PC-3 (cell line): ENCODE measurements at regions not wholly inside any gene's neighbourhood (a gene's known extent, or its start where the extent isn't known, plus 50 kb on each side); places are given as distances from the start of the nearest gene placed in this dataset.

ENCODE experiments used
- ATAC-seq: fragments of 200-7000 bp; cut with Tn5 transposase; 2 replicates; pipeline ENCODE4 v1.9.1; 2020; ENCODE audit warnings: mild to moderate bottlenecking, moderate library complexity
- BruUV-seq: library from RNA; stranded (reverse); fragments of 400-500 nt; replicated peaks from 2 replicates; lab custom pipeline; 2021; lab: Mats Ljungman, UMichigan
- CTCF ChIA-PET: fragments of 300-600 bp; sonication (Branson Sonifier 250); formaldehyde crosslinking; loops from one replicate; lab custom pipeline; 2022; ENCODE audit warnings: antibody characterized with exemption; lab: Charles Lee
- POLR2A ChIA-PET: fragments of 300-600 bp; sonication (Branson Sonifier 250); formaldehyde crosslinking; loops from one replicate; lab custom pipeline; 2022; ENCODE audit warnings: antibody characterized with exemption; ENCODE audit not compliant: unreplicated experiment; lab: Charles Lee
- DNase-seq: peaks from one replicate; pipeline ENCODE4 v3.0.0-alpha.2; 2015
- H2AFZ ChIP-seq: fragments of 300-600 bp; sonication (generic); 2 replicates; pipeline ENCODE4 v1.6.0; 2016; ENCODE audit warnings: antibody characterized with exemption, low read length
- H3F3A ChIP-seq: fragments of 300-600 bp; sonication (generic); one replicate; pipeline ENCODE4 v1.6.0; 2017; ENCODE audit warnings: antibody characterized with exemption, low read length, control low read depth, mild to moderate bottlenecking; ENCODE audit not compliant: unreplicated experiment
- H3K27ac ChIP-seq: fragments of 300-600 bp; sonication (generic); 2 replicates; pipeline ENCODE4 v1.5.1; 2016; ENCODE audit warnings: mild to moderate bottlenecking, low read length
- H3K27me3 ChIP-seq: fragments of 300-600 bp; sonication (generic); 2 replicates; pipeline ENCODE4 v1.6.1; 2016; ENCODE audit warnings: low read length, mixed read lengths
- H3K36me3 ChIP-seq: fragments of 300-600 bp; sonication (generic); 2 replicates; pipeline ENCODE4 v1.6.1; 2016; ENCODE audit warnings: low read depth, mixed run types, low read length, mixed read lengths
- H3K4me1 ChIP-seq: fragments of 300-600 bp; sonication (generic); 2 replicates; pipeline ENCODE4 v1.5.1; 2016; ENCODE audit warnings: low read length; ENCODE audit not compliant: insufficient read depth
- H3K4me2 ChIP-seq: fragments of 300-600 bp; sonication (generic); 2 replicates; pipeline ENCODE4 v1.6.0; 2016; ENCODE audit warnings: low read length
- H3K4me3 ChIP-seq: fragments of 300-600 bp; sonication (generic); 2 replicates; pipeline ENCODE4 v1.5.1; 2016; ENCODE audit warnings: mild to moderate bottlenecking, low read length, mixed read lengths
- H3K79me2 ChIP-seq: fragments of 300-600 bp; sonication (generic); 2 replicates; pipeline ENCODE4 v1.6.1; 2017; ENCODE audit warnings: low read length, mixed read lengths
- H3K9ac ChIP-seq: fragments of 300-600 bp; sonication (generic); 2 replicates; pipeline ENCODE4 v1.6.0; 2016; ENCODE audit warnings: mild to moderate bottlenecking, low read length
- H3K9me2 ChIP-seq: fragments of 300-600 bp; sonication (generic); replicated peaks from 2 replicates; pipeline ENCODE4 v1.6.1; 2016; ENCODE audit warnings: mixed run types, low read length, mixed read lengths
- H3K9me3 ChIP-seq: fragments of 300-600 bp; sonication (generic); 2 replicates; pipeline ENCODE4 v1.6.1; 2016; ENCODE audit warnings: low read length, mixed read lengths
- H4K20me1 ChIP-seq: fragments of 300-600 bp; sonication (generic); 2 replicates; pipeline ENCODE4 v1.6.1; 2016; ENCODE audit warnings: low read length, mixed read lengths
- CTCF ChIP-seq: fragments of 300-600 bp; sonication (generic); conservative IDR thresholded peaks from 2 replicates; pipeline ENCODE4 v1.5.1; 2017; ENCODE audit warnings: antibody characterized with exemption, low read depth, mild to moderate bottlenecking, low read length
- EZH2 ChIP-seq: fragments of 300-600 bp; sonication (generic); IDR thresholded peaks from one replicate; pipeline ENCODE4 v1.6.1; 2017; ENCODE audit warnings: antibody characterized with exemption, mild to moderate bottlenecking, low read length; ENCODE audit not compliant: unreplicated experiment
- EZH2phosphoT487 ChIP-seq: fragments of 300-600 bp; sonication (generic); IDR thresholded peaks from 2 replicates; pipeline ENCODE4 v1.6.1; 2018; ENCODE audit warnings: mild to moderate bottlenecking, antibody characterized with exemption, low read length, borderline replicate concordance
- intact Hi-C: fragments of 100-400 bp; cut with micrococcal nuclease; formaldehyde crosslinking; loops from 2 replicates; pipeline ENCODE4 v1.9.0; 2023

- no peaks in the 10 kb centered on the region for H3F3A ChIP-seq
- no peaks in the 10 kb centered on the region for H3K79me2 ChIP-seq
- ChIA-PET CTCF (no interaction called here), POLR2A (no interaction called here)
- H3K4me3 ChIP-seq: no peak overlapping the region
- no peak overlapping the region for H3K27ac ChIP-seq
- no peaks in the 10 kb centered on the region for H3K27me3 ChIP-seq
- H4K20me1 ChIP-seq: no peaks in the 10 kb centered on the region
- H3K9ac ChIP-seq: no peak overlapping the region
- H3K9me2 ChIP-seq: no peaks in the 10 kb centered on the region
- no TSS peak for BruUV-seq
- no peak overlapping the region for H3K4me2 ChIP-seq
- peak; percentile 58 for DNase-seq
- intact Hi-C loops: loop anchor here (10.0 kb wide), 1 partner anchor 109 kb away; no protein-coding TSS in a partner anchor
- TF ChIP-seq EZH2: no peak
- no peak for TF ChIP-seq EZH2phosphoT487
- peak; percentile 60 for TF ChIP-seq CTCF
- no peak overlapping the region for H2AFZ ChIP-seq
- no peak for ATAC-seq
- no peaks in the 10 kb centered on the region for H3K36me3 ChIP-seq
- no peaks in the 10 kb centered on the region for H3K4me1 ChIP-seq
- no peaks in the 10 kb centered on the region for H3K9me3 ChIP-seq
Observed at GRCh38 chr5:114223866-114224265, 138.0 kb upstream of the KCNN2 start.

- H3K4me3 ChIP-seq: no peak overlapping the region
- CTCF ChIA-PET: no interaction called here
- POLR2A ChIA-PET: no interaction called here
- no peaks in the 10 kb centered on the region for H4K20me1 ChIP-seq
- no peak overlapping the region for H2AFZ ChIP-seq
- no peak overlapping the region for H3K27ac ChIP-seq
- H3K27me3 ChIP-seq: 0 out of 2 replicates have a peak, but pooled peaks cover 26% of the 10 kb centered on the region
- DNase-seq (peak; percentile 27), ATAC-seq (no peak)
- H3K36me3 ChIP-seq: no peaks in the 10 kb centered on the region
- no peaks in the 10 kb centered on the region for H3K4me1 ChIP-seq
- no TSS peak for BruUV-seq
- intact Hi-C loops: no loop called here
- no peaks in the 10 kb centered on the region for H3K9me3 ChIP-seq
- no peaks in the 10 kb centered on the region for H3K9me2 ChIP-seq
- H3K9ac ChIP-seq: no peak overlapping the region
- TF ChIP-seq EZH2 (no peak), EZH2phosphoT487 (no peak), CTCF (no peak)
- H3F3A ChIP-seq: no peaks in the 10 kb centered on the region
- H3K4me2 ChIP-seq: no peak overlapping the region
- no peaks in the 10 kb centered on the region for H3K79me2 ChIP-seq
Observed at GRCh38 chr5:114237766-114238165, 124.1 kb upstream of the KCNN2 start.

- H3K27ac ChIP-seq: no peak overlapping the region
- BruUV-seq: no TSS peak
Observed at GRCh38 chr5:114238771-114239313, 123.0 kb upstream of the KCNN2 start.

More at GRCh38 chr5:114238771-114239313, 123.0 kb upstream of the KCNN2 start:
- ChIA-PET POLR2A (no interaction called here), CTCF (no interaction called here)
- no peak overlapping the region for H2AFZ ChIP-seq
- no peak overlapping the region for H3K4me3 ChIP-seq
- H3K79me2 ChIP-seq: no peaks in the 10 kb centered on the region
- H4K20me1 ChIP-seq: no peaks in the 10 kb centered on the region
- H3K36me3 ChIP-seq: no peaks in the 10 kb centered on the region
- intact Hi-C loops: no loop called here
- H3K4me2 ChIP-seq: no peak overlapping the region
- ATAC-seq: no peak
- 0 out of 2 replicates have a peak, but pooled peaks cover 25% of the 10 kb centered on the region for H3K27me3 ChIP-seq
- no peaks in the 10 kb centered on the region for H3K4me1 ChIP-seq
- no peak for DNase-seq
- no peak for TF ChIP-seq CTCF
- no peak for TF ChIP-seq EZH2
- TF ChIP-seq EZH2phosphoT487: no peak
- H3K9me3 ChIP-seq: no peaks in the 10 kb centered on the region
- no peaks in the 10 kb centered on the region for H3F3A ChIP-seq
- H3K9me2 ChIP-seq: no peaks in the 10 kb centered on the region
- H3K9ac ChIP-seq: no peak overlapping the region
